RKO (cell line): ENCODE measurements at regions not wholly inside any gene's neighbourhood (a gene's known extent, or its start where the extent isn't known, plus 50 kb on each side); places are given as distances from the start of the nearest gene placed in this dataset.

Experiments
- DNase-seq: peaks from one replicate; pipeline ENCODE4 v3.0.0-alpha.2; 2016; ENCODE audit warnings: low spot score

- DNase-seq, result no peak
Observed at GRCh38 chr14:22513066-22513812, 75.8 kb downstream of the DAD1 start.

- no peak for DNase-seq
Observed at GRCh38 chr14:22512106-22512814, 76.8 kb downstream of the DAD1 start.

- no peak for DNase-seq
Observed at GRCh38 chr14:22510527-22511110, 78.4 kb downstream of the DAD1 start.

GRCh38 chr14:22509751-22510300 is 79.2 kb downstream of the DAD1 start:
- no peak for DNase-seq

GRCh38 chr14:22509036-22509709 is 79.9 kb downstream of the DAD1 start:
- no peak for DNase-seq

- no peak for DNase-seq
Observed at GRCh38 chr14:22508662-22509035, 80.4 kb downstream of the DAD1 start.

- DNase-seq, result no peak
Observed at GRCh38 chr14:22508150-22508457, 80.9 kb downstream of the DAD1 start.

GRCh38 chr14:22506778-22507351 is 82.2 kb downstream of the DAD1 start:
- no peak for DNase-seq

- no peak for DNase-seq
Observed at GRCh38 chr14:22506378-22506710, 82.7 kb downstream of the DAD1 start.

- DNase-seq, result no peak
Observed at GRCh38 chr14:22505697-22506377, 83.2 kb downstream of the DAD1 start.

- DNase-seq, result no peak
Observed at GRCh38 chr14:22505309-22505696, 83.7 kb downstream of the DAD1 start.

- DNase-seq, result no peak
Observed at GRCh38 chr14:22502551-22502950, 86.5 kb downstream of the DAD1 start.

GRCh38 chr14:22502007-22502406 is 87.0 kb downstream of the DAD1 start:
- DNase-seq, result no peak

- DNase-seq, result no peak
Observed at GRCh38 chr14:22500954-22501726, 87.9 kb downstream of the DAD1 start.

- DNase-seq, result no peak
Observed at GRCh38 chr14:22500525-22500924, 88.5 kb downstream of the DAD1 start.

GRCh38 chr14:22497671-22498093 is 91.3 kb downstream of the DAD1 start:
- DNase-seq, result no peak

GRCh38 chr14:22497144-22497423 is 91.9 kb downstream of the DAD1 start:
- no peak for DNase-seq

- DNase-seq, result no peak
Observed at GRCh38 chr14:22494486-22495135, 94.4 kb downstream of the DAD1 start.

GRCh38 chr14:22493753-22494152 is 95.3 kb downstream of the DAD1 start:
- DNase-seq, result no peak

- no peak for DNase-seq
Observed at GRCh38 chr14:22492622-22493542, 96.1 kb downstream of the DAD1 start.
